Lower leg skin (tissue), 3 donors: ENCODE measurements at regions not wholly inside any gene's neighbourhood (a gene's known extent, or its start where the extent isn't known, plus 50 kb on each side); places are given as distances from the start of the nearest gene placed in this dataset.

Experiments used
- POLR2A ChIP-seq, 2 donors: fragments of 450-650 bp; IDR thresholded peaks; one replicate each; pipeline ENCODE4 v1.6.1; 2016 to 2017; ENCODE audit warnings: antibody characterized with exemption in 2 of 2, mild to moderate bottlenecking in 1 of 2, moderate library complexity in 1 of 2
- TF ChIP-seq, protein P1 (sequence below), 3 donors: fragments of 450-650 bp; IDR thresholded peaks; one replicate each; pipeline ENCODE4 v1.5.1; 2016; ENCODE audit warnings: antibody characterized with exemption in 3 of 3, mild to moderate bottlenecking in 3 of 3, moderate library complexity in 2 of 3

DNA sequence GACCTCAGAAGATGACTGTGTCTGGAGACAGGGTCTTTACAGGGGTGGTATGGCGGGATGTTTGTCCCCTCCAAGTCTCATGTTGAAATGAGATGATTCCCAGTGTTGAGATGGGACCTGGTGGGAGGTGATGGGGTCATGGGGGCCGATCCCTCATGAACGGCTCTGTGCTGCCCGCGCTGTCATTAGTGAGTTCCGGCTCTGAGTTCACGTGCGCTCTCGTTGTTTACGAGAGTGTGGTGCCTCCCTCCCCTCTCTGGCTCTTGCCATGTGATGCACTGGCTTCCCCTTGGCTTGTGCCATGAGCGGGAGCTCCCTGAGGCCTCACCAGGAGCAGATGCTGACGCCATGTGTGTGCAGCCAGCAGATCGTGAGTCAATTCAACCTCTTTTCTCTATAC, 830.8 kb downstream of the TBC1D22A start:
- TF ChIP-seq, protein P1, sequence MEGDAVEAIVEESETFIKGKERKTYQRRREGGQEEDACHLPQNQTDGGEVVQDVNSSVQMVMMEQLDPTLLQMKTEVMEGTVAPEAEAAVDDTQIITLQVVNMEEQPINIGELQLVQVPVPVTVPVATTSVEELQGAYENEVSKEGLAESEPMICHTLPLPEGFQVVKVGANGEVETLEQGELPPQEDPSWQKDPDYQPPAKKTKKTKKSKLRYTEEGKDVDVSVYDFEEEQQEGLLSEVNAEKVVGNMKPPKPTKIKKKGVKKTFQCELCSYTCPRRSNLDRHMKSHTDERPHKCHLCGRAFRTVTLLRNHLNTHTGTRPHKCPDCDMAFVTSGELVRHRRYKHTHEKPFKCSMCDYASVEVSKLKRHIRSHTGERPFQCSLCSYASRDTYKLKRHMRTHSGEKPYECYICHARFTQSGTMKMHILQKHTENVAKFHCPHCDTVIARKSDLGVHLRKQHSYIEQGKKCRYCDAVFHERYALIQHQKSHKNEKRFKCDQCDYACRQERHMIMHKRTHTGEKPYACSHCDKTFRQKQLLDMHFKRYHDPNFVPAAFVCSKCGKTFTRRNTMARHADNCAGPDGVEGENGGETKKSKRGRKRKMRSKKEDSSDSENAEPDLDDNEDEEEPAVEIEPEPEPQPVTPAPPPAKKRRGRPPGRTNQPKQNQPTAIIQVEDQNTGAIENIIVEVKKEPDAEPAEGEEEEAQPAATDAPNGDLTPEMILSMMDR (IDR thresholded peaks at IDR 0.05): no peak
- TF ChIP-seq POLR2A (IDR thresholded peaks at IDR 0.05): no peak
